Pancreas (tissue), 10 donors: ENCODE measurements at regions not wholly inside any gene's neighbourhood (a gene's known extent, or its start where the extent isn't known, plus 50 kb on each side); places are given as distances from the start of the nearest gene placed in this dataset.

Experiments used
- ATAC-seq, 4 donors: fragments of 200-7000 bp; cut with Tn5 transposase; one replicate each; pipeline versions ENCODE4 v1.8.0 to v1.9.1; 2020; ENCODE audit warnings: mild to moderate bottlenecking in 4 of 4, moderate library complexity in 4 of 4
- DNase-seq, 6 donors: peaks; one replicate each; pipeline ENCODE4 v3.0.0-alpha.2; 2020
- FAIRE-seq: peaks from 2 replicates; lab custom pipeline; 2012; peaks lifted over from hg19 to GRCh38; lab: Jason Lieb, UNC
- H3K27ac ChIP-seq, 4 donors: fragments of 200-600 bp; sonication (generic); 1 replicate in 3 of 4; 2 replicates in 1 of 4; pipeline versions ENCODE4 v1.5.0 to v1.8.0; 2020
- H3K27me3 ChIP-seq, 4 donors: fragments of 200-600 bp; one replicate each; pipeline ENCODE4 v1.8.0; 2021
- H3K36me3 ChIP-seq, 3 donors: fragments of 200-600 bp; sonication (generic) in 1 of 3; one replicate each; pipeline versions ENCODE4 v1.5.0 to v1.8.0; 2020 to 2021
- H3K4me1 ChIP-seq, 3 donors: fragments of 200-600 bp; one replicate each; pipeline ENCODE4 v1.8.0; 2021
- H3K4me3 ChIP-seq, 4 donors: fragments of 200-600 bp; sonication (generic) in 2 of 4; one replicate each; pipeline versions ENCODE4 v1.5.0 to v1.8.0; 2020 to 2021
- H3K9me3 ChIP-seq, 4 donors: fragments of 200-600 bp; one replicate each; pipeline ENCODE4 v1.8.0; 2021
- CTCF ChIP-seq, 4 donors: fragments of 200-600 bp; sonication (generic) in 3 of 4; IDR thresholded peaks; one replicate each; pipeline versions ENCODE4 v1.5.0 to v1.8.0; 2021; ENCODE audit warnings: antibody characterized with exemption in 4 of 4
- WGBS, 2 donors: extraction: QIAGEN DNeasy Blood & Tissue Kit; methylation state at CpG; one replicate each; pipeline ENCODE4 v1.1.7; 2013; 5-methylcytosine and 5-hydroxymethylcytosine counted together
- intact Hi-C, 3 donors: fragments of 100-400 bp; cut with DNase I; formaldehyde crosslinking; loops; one replicate each; pipeline versions ENCODE4 v1.11.1 to v1.14.2; 2022
- donor health status: healthy with polysubstance abuse.
- donor health status: DM: no; HTN: no; CAD: no; lungs with moderate emphysema.
- donor health status: DM: no; HTN: no; CAD: no.
- donor health status: control.
- donor health status: control.
- donor health status: Bipolar disorder and iron deficiency.
- donor health status: DM: yes; HTN: yes; CAD: no.
- donor health status: DM: no; HTN: no; CAD: no.
- donor health status: DM: no; HTN: no; CAD: no.
- donor health status: DM: yes; HTN: yes; CAD: no.

GRCh38 chr4:80136270-80136669 lies 61.0 kb upstream of the PRDM8 start:
- no peaks in the 10 kb centered on the region for H3K4me1 ChIP-seq
- no peak overlapping the region for H3K27ac ChIP-seq
- H3K4me3 ChIP-seq, result no peak overlapping the region
- TF ChIP-seq CTCF (IDR thresholded peaks at IDR 0.05), result no peak
- 64 to 71% methylated on average over 1 of the region's 1 CpG for WGBS, 2 donors
- no peak for ATAC-seq
- H3K27me3 ChIP-seq, result no peaks in the 10 kb centered on the region
- FAIRE-seq, result no peak
- no peaks in the 10 kb centered on the region for H3K9me3 ChIP-seq
- intact Hi-C loops, result no loop called here
- no peak for DNase-seq
- H3K36me3 ChIP-seq, result no peaks in the 10 kb centered on the region

DNA sequence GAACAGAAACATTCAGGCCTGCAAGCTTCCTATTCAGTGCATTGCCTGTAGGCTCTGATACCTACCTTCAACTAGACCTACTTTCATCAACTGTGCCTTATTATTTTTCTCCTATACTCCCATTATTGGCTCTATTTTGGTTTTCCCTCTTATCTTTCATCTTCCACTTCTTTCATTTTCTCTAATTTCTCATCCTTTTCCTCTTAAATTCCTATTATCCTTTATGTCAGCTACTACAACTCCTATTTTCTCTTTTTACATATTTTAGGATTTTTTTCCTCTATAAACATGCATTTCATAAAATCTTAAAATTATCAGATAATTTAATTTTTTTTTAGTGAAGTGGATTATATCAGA lies 61.6 kb upstream of the PRDM8 start:
- H3K27me3 ChIP-seq, result no peaks in the 10 kb centered on the region
- ATAC-seq (no peak), FAIRE-seq (no peak), DNase-seq (no peak)
- no peak for TF ChIP-seq CTCF (IDR thresholded peaks at IDR 0.05)
- intact Hi-C loops, result no loop called here
- H3K4me3 ChIP-seq, result no peak overlapping the region
- no peaks in the 10 kb centered on the region for H3K4me1 ChIP-seq
- H3K27ac ChIP-seq, result no peak overlapping the region
- H3K36me3 ChIP-seq, result no peaks in the 10 kb centered on the region
- no peaks in the 10 kb centered on the region for H3K9me3 ChIP-seq

DNA sequence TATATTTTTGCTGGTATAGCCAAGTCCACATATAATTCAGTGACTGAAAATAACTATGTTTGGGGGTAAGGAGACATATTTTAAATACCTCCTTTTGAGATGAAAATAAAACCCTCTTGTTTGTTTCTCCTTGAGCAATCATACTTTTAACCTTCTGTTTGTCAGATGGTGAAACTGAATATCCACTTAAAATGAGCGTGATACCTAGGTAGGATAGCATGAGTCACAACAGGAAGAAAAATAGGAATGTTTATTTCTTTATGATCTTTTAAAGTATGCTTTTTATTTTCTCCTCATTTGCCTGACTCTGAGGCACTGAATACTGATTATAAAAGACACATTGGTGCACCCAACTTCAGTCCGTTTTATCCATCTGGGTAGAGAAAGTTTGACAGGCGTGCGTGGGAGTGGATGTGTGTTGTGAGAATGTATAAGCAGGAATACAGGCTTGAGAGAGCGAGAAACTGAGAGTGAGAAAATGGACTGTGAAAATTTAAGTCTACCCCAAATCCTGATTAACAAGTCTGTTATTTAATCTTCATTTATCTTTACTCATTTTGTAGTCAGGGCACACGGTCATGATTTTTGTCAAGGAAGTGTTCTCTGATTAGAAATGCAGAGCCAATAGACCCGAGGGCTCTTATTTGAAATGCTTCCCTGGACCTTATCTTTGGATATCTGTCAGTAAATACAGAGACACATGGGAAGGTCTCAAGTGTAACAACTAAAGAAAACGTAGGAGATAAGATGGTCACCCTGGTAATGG lies 62.1 kb upstream of the ANTXR2 start:
- intact Hi-C loops, result no loop called here
- H3K4me3 ChIP-seq, result no peak overlapping the region
- H3K4me1 ChIP-seq, result no peaks in the 10 kb centered on the region
- FAIRE-seq (no peak), ATAC-seq (no peak), DNase-seq (no peak)
- H3K27ac ChIP-seq, result no peak overlapping the region
- 65 to 68% methylated on average over 8 of the region's 8 CpGs for WGBS, 2 donors
- H3K36me3 ChIP-seq, result no peaks in the 10 kb centered on the region
- no peaks in the 10 kb centered on the region for H3K27me3 ChIP-seq
- TF ChIP-seq CTCF (IDR thresholded peaks at IDR 0.05), result no peak
- no peaks in the 10 kb centered on the region for H3K9me3 ChIP-seq

GRCh38 chr4:80133240-80133783 lies 60.3 kb upstream of the ANTXR2 start:
- H3K27me3 ChIP-seq, result no peaks in the 10 kb centered on the region
- ATAC-seq (no peak), FAIRE-seq (no peak), DNase-seq (no peak)
- H3K4me1 ChIP-seq, result no peaks in the 10 kb centered on the region
- no peaks in the 10 kb centered on the region for H3K9me3 ChIP-seq
- no peaks in the 10 kb centered on the region for H3K36me3 ChIP-seq
- no peak overlapping the region for H3K4me3 ChIP-seq
- 86 to 91% methylated on average over 9 of the region's 9 CpGs for WGBS, 2 donors
- no peak for TF ChIP-seq CTCF (IDR thresholded peaks at IDR 0.05)
- no peak overlapping the region for H3K27ac ChIP-seq
- intact Hi-C loops, result no loop called here

- no peaks in the 10 kb centered on the region for H3K4me1 ChIP-seq
- FAIRE-seq (no peak), DNase-seq (no peak), ATAC-seq (no peak)
- no peaks in the 10 kb centered on the region for H3K9me3 ChIP-seq
- H3K27ac ChIP-seq, result no peak overlapping the region
- intact Hi-C loops, result no loop called here
- H3K27me3 ChIP-seq, result no peaks in the 10 kb centered on the region
- TF ChIP-seq CTCF (IDR thresholded peaks at IDR 0.05), result no peak
- H3K36me3 ChIP-seq, result no peaks in the 10 kb centered on the region
- no peak overlapping the region for H3K4me3 ChIP-seq
Measured at GRCh38 chr4:80129785-80130184, 56.8 kb upstream of the ANTXR2 start.
